ENCODE measurements at regions not wholly inside any gene's neighbourhood (a gene's known extent, or its start where the extent isn't known, plus 50 kb on each side); places are given as distances from the start of the nearest gene placed in this dataset.
"Not testable (repeated sequence)": the region's sequence is repeated elsewhere in the genome, so short reads cannot be mapped to it uniquely, and the experiment has no call there.

GRCh38 chr2:72073373-72073772, 74.3 kb downstream of the CYP26B1 start:
- TF ChIP-seq EZH2 (IDR thresholded peaks at IDR 0.05); POLR2AphosphoS5 (IDR thresholded peaks at IDR 0.05; ENCODE audit: borderline replicate concordance, low read depth, low read length): not testable (repeated sequence)
